ENCODE measurements at regions not wholly inside any gene's neighbourhood (a gene's known extent, or its start where the extent isn't known, plus 50 kb on each side); places are given as distances from the start of the nearest gene placed in this dataset.

- no peak overlapping the region for H3K27ac ChIP-seq
- DNase-seq (ENCODE audit: low read depth, low spot score) = no peak
Observed at GRCh38 chr3:28863186-28863585, 417.7 kb upstream of the RBMS3 start.

- H3K27ac ChIP-seq = no peak overlapping the region
- DNase-seq (ENCODE audit: low read depth, low spot score) = no peak
Observed at GRCh38 chr3:28867836-28868235, 413.0 kb upstream of the RBMS3 start.

GRCh38 chr3:28868897-28869296 is 412.0 kb upstream of the RBMS3 start:
- DNase-seq (ENCODE audit: low read depth, low spot score) = no peak
- no peak overlapping the region for H3K27ac ChIP-seq

GRCh38 chr3:28877912-28878311 is 403.0 kb upstream of the RBMS3 start:
- DNase-seq (ENCODE audit: low read depth, low spot score) = no peak
- H3K27ac ChIP-seq = no peak overlapping the region

GRCh38 chr3:28890373-28890772 is 390.5 kb upstream of the RBMS3 start:
- no peak overlapping the region for H3K27ac ChIP-seq
- no peak for DNase-seq (ENCODE audit: low read depth, low spot score)

- no peak overlapping the region for H3K27ac ChIP-seq
- DNase-seq (ENCODE audit: low read depth, low spot score) = no peak
Observed at GRCh38 chr3:28891485-28891884, 389.4 kb upstream of the RBMS3 start.

- H3K27ac ChIP-seq = no peak overlapping the region
- DNase-seq (ENCODE audit: low read depth, low spot score) = no peak
Observed at GRCh38 chr3:28900301-28900700, 380.6 kb upstream of the RBMS3 start.

- H3K27ac ChIP-seq = no peak overlapping the region
- DNase-seq (ENCODE audit: low read depth, low spot score) = no peak
Observed at GRCh38 chr3:28901018-28901417, 379.9 kb upstream of the RBMS3 start.

GRCh38 chr3:28903171-28903601 is 377.7 kb upstream of the RBMS3 start:
- no peak overlapping the region for H3K27ac ChIP-seq
- no peak for DNase-seq (ENCODE audit: low read depth, low spot score)

GRCh38 chr3:28905798-28906197 is 375.1 kb upstream of the RBMS3 start:
- DNase-seq (ENCODE audit: low read depth, low spot score) = no peak

GRCh38 chr3:28906561-28907310 is 374.1 kb upstream of the RBMS3 start:
- no peak for DNase-seq (ENCODE audit: low read depth, low spot score)
- H3K27ac ChIP-seq = no peak overlapping the region

More at GRCh38 chr3:28905798-28906197, 375.1 kb upstream of the RBMS3 start:
- no peak overlapping the region for H3K27ac ChIP-seq

- no peak overlapping the region for H3K27ac ChIP-seq
- DNase-seq (ENCODE audit: low read depth, low spot score) = no peak
Observed at GRCh38 chr3:28907616-28908015, 373.3 kb upstream of the RBMS3 start.

GRCh38 chr3:28912120-28912885 is 368.6 kb upstream of the RBMS3 start:
- no peak for DNase-seq (ENCODE audit: low read depth, low spot score)
- H3K27ac ChIP-seq = no peak overlapping the region

- H3K27ac ChIP-seq = no peak overlapping the region
- peak; percentile 74 for DNase-seq (ENCODE audit: low read depth, low spot score)
Observed at GRCh38 chr3:28915741-28916500, 364.9 kb upstream of the RBMS3 start.

- DNase-seq (ENCODE audit: low read depth, low spot score) = no peak
- no peak overlapping the region for H3K27ac ChIP-seq
Observed at GRCh38 chr3:28916713-28917499, 364.0 kb upstream of the RBMS3 start.

- DNase-seq (ENCODE audit: low read depth, low spot score) = no peak
- H3K27ac ChIP-seq = no peak overlapping the region
Observed at GRCh38 chr3:28917895-28918475, 362.9 kb upstream of the RBMS3 start.

GRCh38 chr3:28922376-28922775 is 358.5 kb upstream of the RBMS3 start:
- no peak overlapping the region for H3K27ac ChIP-seq
- DNase-seq (ENCODE audit: low read depth, low spot score) = no peak

GRCh38 chr3:28923994-28924393 is 356.9 kb upstream of the RBMS3 start:
- no peak overlapping the region for H3K27ac ChIP-seq
- no peak for DNase-seq (ENCODE audit: low read depth, low spot score)

GRCh38 chr3:28924744-28925360 is 356.0 kb upstream of the RBMS3 start:
- H3K27ac ChIP-seq = no peak overlapping the region
- DNase-seq (ENCODE audit: low read depth, low spot score) = no peak
